DMS114 treated with DMSO at 0.1 percent for 48 hours (cell line): ENCODE measurements at regions not wholly inside any gene's neighbourhood (a gene's known extent, or its start where the extent isn't known, plus 50 kb on each side); places are given as distances from the start of the nearest gene placed in this dataset.

ENCODE experiments used
- DNase-seq: peaks from one replicate; lab custom pipeline; 2025; ENCODE audit not compliant: unreplicated experiment; lab: John Stamatoyannopoulos, UW

DNA sequence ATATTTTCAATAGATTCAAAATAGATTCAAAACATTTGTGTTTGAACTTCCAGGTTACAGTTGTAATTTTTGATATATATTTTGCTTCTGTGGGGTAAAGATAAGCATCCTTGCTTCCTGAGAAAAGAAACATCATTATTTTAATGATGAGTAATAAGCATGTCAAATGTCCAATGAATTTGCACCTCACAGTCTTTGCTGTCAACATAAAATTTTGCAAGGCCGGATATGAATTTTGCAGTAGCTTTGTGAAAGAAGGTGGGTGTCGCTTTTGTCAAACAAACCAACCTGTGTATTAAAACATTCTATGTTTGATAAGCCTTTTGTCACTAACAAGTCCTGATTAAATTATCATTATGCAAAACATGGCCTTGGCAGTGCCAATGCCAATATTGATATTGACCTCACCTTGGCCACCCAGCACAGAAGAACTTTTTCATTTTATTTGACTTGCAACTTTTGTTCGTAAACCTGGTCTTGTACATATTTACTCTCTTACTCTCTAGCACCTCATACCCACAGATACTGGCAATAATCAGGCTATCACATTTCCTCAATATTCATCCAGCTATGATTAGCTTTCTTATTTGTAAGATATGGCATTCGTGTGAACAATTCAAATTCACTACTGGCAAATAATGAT, 645.0 kb upstream of the KLF4 start:
- no peak for DNase-seq

DNA sequence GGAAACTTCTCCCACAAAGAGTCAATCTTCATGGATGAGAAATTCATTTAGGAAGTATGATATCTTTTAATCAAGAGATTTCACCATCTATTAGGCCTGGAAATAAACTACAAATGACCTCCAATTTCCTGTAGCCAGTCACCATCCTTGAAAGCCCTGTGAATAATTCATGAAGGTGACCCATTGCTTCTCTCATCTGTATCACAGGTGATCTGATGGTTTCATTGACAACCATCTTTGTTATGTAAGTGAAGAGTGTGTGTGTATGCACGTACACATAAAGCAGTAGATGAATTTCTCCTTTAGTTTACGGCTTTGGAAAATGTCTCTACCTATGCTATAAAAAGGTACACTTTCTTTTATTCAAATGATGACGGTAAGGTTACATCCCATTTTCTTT, 644.1 kb upstream of the KLF4 start:
- DNase-seq, result no peak

GRCh38 chr9:108133101-108133500, 643.5 kb upstream of the KLF4 start:
- no peak for DNase-seq

DNA sequence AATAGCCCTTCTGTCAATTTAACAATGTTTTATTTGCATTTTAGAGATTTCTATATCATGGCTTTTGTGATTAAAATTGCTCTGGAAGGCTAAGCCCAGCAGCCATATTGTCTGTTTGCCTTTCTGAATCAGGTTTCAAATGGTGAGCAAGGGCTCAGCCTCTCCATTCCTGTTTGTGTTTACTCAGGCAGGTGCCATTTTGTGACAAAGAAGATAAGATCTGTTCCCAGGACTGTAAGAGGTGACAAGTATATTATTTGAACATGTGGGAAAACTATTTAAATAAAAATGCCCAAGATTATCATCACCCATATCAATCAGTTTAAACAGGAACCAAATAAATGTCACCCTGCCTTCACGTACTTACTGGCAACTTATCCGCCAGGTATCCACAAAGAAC, 641.3 kb upstream of the KLF4 start:
- no peak for DNase-seq

- no peak for DNase-seq
These were observed 636.1 kb upstream of the KLF4 start for GRCh38 chr9:108125625-108126024.

DNA sequence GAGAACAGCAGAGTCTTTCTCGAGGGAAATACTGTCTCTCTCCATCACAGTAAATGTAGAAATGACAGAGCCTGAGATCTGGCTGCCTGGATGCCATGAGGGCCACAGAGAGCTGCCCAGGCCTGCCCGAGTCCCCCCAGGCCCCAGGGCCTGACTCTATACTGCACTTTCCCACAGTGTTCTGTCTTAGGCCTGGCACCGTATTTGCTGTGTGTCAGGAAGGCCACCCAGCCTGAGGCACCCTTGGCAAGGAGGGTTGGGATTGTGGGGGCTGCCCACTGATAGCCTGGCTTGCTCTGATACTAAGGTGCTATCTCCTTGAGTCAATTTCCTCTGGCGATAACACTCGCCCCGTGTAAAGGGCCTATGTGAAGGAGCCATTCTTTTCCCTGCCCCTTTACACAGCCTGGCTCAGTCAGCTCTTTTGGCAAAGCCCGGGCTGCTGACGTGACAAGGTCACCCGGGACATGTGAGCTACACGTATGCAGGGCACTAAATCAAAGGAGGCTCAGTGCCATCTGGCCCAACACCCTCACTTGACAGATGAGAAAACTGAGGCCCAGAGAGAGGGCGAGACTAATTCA, 630.1 kb upstream of the KLF4 start:
- DNase-seq, result no peak

- DNase-seq, result no peak
These were observed 628.2 kb upstream of the KLF4 start for GRCh38 chr9:108117795-108118194.

DNA sequence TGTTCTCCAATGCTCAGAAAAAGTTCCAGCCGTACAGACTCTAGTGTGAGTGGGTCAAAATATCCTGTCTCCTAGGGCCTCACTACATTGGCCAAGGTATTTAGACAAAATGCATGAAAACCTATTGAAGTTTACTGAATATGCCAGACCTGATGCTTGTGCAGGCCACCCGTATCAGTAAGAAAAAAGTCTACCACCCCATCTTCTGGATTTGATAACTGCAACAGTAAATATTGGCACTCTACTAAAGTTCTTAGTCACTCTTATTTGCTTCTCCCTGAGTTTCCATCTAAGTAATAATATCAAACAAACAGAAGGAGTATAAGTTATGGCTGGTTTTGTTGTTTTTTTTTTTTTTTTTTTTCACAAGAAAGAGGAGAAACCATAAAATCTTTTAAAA, 627.7 kb upstream of the KLF4 start:
- DNase-seq, result no peak

- no peak for DNase-seq
These were observed 624.0 kb upstream of the KLF4 start for GRCh38 chr9:108113596-108113995.

- DNase-seq, result no peak
These were observed 620.5 kb upstream of the KLF4 start for GRCh38 chr9:108109927-108110690.

DNA sequence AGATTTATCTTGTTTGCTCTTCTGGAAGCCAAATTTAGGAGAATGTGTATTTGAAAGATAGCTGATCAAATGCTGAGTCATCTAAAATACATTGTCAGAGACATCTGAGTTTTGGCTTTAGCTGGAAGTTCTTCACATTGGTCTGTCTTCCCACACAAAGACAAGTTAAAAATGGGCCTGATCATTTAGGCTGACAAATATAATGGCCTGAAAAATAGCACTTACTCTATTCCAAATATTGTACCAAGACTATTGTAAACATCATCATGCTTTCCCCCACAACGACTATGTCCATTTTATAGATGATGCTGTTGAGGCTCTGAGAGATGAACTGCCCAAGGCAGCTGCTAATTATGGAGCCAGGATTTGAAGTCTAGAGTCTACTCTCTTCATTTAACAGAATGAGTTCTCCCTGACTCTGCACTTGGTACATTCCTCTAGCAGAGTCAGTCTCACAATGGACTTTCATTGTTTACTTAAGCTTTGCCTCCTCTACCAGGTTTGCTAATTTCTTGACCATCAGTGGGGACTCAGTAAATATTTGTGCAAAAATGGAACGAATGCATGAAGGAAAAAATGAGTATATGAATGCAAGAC, 619.4 kb upstream of the KLF4 start:
- DNase-seq, result no peak

DNA sequence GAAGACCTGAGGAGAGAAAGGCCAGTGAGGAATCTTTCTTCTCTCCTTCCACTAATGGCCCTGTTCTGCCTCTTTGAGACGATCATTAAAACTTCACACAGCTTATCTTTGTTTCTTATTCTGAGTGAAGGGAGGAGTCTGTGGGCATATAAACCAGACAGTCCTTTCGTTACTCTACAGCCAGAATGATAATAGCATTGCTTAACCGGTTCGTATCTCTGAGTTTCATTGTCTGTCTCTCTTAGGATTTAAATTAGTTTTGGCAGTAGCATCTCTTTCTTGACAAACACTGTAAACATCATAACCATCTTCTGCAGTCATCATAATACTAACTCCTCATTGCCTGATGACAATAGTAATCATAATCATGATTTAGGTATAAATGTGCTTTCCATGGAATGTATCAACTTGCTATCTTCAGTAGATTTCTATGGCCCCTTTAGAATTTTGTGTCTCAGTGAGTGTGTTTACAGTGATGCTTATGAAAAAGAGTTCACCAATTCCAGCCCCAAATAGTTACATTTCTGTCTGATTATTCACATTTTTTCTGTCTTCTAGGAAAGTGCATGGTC, 618.8 kb upstream of the KLF4 start:
- no peak for DNase-seq

- DNase-seq, result no peak
These were observed 616.3 kb upstream of the KLF4 start for GRCh38 chr9:108105885-108106284.

- DNase-seq, result no peak
These were observed 615.4 kb upstream of the KLF4 start for GRCh38 chr9:108104991-108105390.

- DNase-seq, result no peak
These were observed 613.6 kb upstream of the KLF4 start for GRCh38 chr9:108103046-108103693.

DNA sequence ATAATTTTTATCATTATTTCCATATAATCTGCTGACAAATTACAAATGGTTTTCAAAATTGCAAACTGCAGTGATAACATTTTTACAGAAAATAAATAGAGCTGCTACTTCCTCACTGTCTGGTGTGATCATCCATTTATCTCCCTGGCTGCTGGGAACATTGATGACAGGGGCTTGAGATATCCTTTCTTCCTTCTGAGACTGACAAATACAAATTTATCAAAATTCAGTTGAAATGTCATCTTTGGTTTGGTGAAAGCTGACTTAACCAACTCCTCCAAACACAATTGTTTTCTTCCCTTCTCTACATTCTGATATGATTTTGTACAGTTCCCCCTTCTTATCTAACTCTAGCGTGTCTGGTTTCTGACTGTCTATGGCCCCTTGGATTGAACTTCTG, 611.8 kb upstream of the KLF4 start:
- DNase-seq, result no peak

- DNase-seq, result no peak
These were observed 611.0 kb upstream of the KLF4 start for GRCh38 chr9:108100571-108100970.

GRCh38 chr9:108099854-108100253, 610.3 kb upstream of the KLF4 start:
- DNase-seq, result no peak

DNA sequence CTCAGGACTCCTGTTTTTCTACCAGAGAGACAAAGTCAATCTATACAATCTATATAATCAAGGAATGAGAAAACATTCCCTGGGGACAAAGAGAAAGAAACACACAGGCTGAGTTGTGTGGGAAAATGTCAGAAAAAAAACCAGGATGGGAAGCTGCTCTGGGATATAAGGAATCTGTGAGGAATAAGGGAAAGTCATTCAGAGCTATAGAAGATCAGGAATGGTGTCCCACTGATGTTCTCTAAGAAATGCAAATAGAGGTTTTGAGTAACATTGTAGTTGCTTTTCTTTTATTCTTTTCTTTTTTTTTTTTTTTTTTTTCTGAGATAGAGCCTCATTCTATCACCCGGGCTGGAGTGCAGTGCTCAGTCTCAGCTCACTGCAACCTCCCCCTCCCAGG, 605.9 kb upstream of the KLF4 start:
- no peak for DNase-seq

DNA sequence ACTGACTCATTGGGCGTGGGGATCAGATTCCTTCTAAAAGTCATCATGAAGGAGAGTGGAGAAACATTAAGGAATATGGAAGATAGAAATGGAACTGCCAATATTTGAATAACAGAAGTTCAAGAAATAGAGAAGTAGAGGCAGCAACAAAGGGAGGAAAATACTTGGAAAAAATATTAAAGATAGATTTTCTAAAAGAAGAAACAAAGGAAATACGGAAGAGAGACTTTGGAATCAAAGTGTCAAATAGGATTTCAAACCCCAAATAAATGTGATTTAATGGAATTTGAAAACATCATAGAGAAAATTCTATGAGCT, 605.1 kb upstream of the KLF4 start:
- no peak for DNase-seq
